Esophagus muscularis mucosa (tissue), 4 donors: ENCODE measurements at regions not wholly inside any gene's neighbourhood (a gene's known extent, or its start where the extent isn't known, plus 50 kb on each side); places are given as distances from the start of the nearest gene placed in this dataset.

ENCODE experiments used
- DNase-seq: peaks from one replicate; pipeline ENCODE4 v3.0.0-alpha.2; 2017; ENCODE audit errors: extremely low spot score
- H3K27ac ChIP-seq, 4 donors: fragments of 200-600 bp; sonication (generic); replicated peaks in 1 of 4; 1 replicate in 3 of 4; 2 replicates in 1 of 4; pipeline ENCODE4 v1.5.1; 2016 to 2019; ENCODE audit warnings: mild to moderate bottlenecking in 1 of 4
- H3K27me3 ChIP-seq, 4 donors: fragments of 200-600 bp; sonication (generic); one replicate each; pipeline versions ENCODE4 v1.5.1 to v1.6.0; 2016 to 2019
- H3K36me3 ChIP-seq, 4 donors: fragments of 200-600 bp; sonication (generic); one replicate each; pipeline ENCODE4 v1.5.1; 2016 to 2019
- H3K4me1 ChIP-seq, 4 donors: fragments of 200-600 bp; sonication (generic); one replicate each; pipeline ENCODE4 v1.5.1; 2016 to 2019
- H3K4me3 ChIP-seq, 4 donors: fragments of 200-600 bp; sonication (generic); 1 replicate in 2 of 4; 2 replicates in 2 of 4; pipeline ENCODE4 v1.5.1; 2016 to 2019; ENCODE audit warnings: mild to moderate bottlenecking in 4 of 4, moderate library complexity in 1 of 4
- H3K9me3 ChIP-seq, 4 donors: fragments of 200-600 bp; sonication (generic); 1 replicate in 3 of 4; 2 replicates in 1 of 4; pipeline ENCODE4 v1.5.1; 2016 to 2019
- CTCF ChIP-seq, 3 experiments: fragments of 200-600 bp in 2 of 3; fragments of 450-650 bp in 1 of 3; sonication (generic) in 2 of 3; IDR thresholded peaks; one replicate each; pipeline ENCODE4 v1.5.1; 2017 to 2019; ENCODE audit warnings: antibody characterized with exemption in 3 of 3, mild to moderate bottlenecking in 2 of 3, moderate library complexity in 1 of 3
- EP300 ChIP-seq: sonication (generic); formaldehyde crosslinking; IDR thresholded peaks from one replicate; pipeline ENCODE4 v1.6.1; 2017; ENCODE audit warnings: antibody characterized with exemption
- POLR2A ChIP-seq: fragments of 450-650 bp; IDR thresholded peaks from one replicate; pipeline ENCODE4 v1.6.1; 2017; ENCODE audit warnings: antibody characterized with exemption, moderate library complexity, mild to moderate bottlenecking, low read depth
- POLR2AphosphoS5 ChIP-seq, 2 donors: sonication (generic); formaldehyde crosslinking; IDR thresholded peaks; one replicate each; pipeline ENCODE4 v1.6.1; 2017; ENCODE audit warnings: antibody characterized with exemption in 2 of 2
- WGBS: methylation state at CpG from one replicate; pipeline ENCODE4 v1.1.5; 2018; 5-methylcytosine and 5-hydroxymethylcytosine counted together
- intact Hi-C: fragments of 100-400 bp; cut with DNase I; formaldehyde crosslinking; loops from one replicate; pipeline ENCODE4 v1.15.1; 2023

- peak; percentile 19 for DNase-seq
- Histone ChIP-seq H3K27ac (no peak overlapping the region), H3K36me3 (no peaks in the 10 kb centered on the region), H3K4me1 (peaks cover 0 to 16% (median 4%) of the 10 kb centered on the region in 4 donors), H3K27me3 (no peaks in the 10 kb centered on the region), H3K4me3 (no peak overlapping the region), H3K9me3 (peaks cover 0 to 5% (median 5%) of the 10 kb centered on the region in 4 donors)
- TF ChIP-seq POLR2A (no peak), CTCF (IDR thresholded peaks at IDR 0.05) (no peak), POLR2AphosphoS5 (IDR thresholded peaks at IDR 0.05) (no peak), EP300 (no peak)
- 54% methylated on average over 3 of the region's 3 CpGs for WGBS
- intact Hi-C loops = no loop called here
These were observed 64.8 kb upstream of the UCN3 start for GRCh38 chr10:5299950-5300349.

- no peak overlapping the region for H3K27ac ChIP-seq
- no peak for DNase-seq
- intact Hi-C loops = no loop called here
- no peaks in the 10 kb centered on the region for H3K27me3 ChIP-seq
- WGBS = 45% methylated on average over 2 of the region's 2 CpGs
- H3K4me1 ChIP-seq = peaks cover 0 to 2% (median 0%) of the 10 kb centered on the region in 4 donors
- H3K4me3 ChIP-seq = no peak overlapping the region
- no peaks in the 10 kb centered on the region for H3K36me3 ChIP-seq
- TF ChIP-seq POLR2A (no peak), CTCF (IDR thresholded peaks at IDR 0.05) (no peak), EP300 (no peak), POLR2AphosphoS5 (IDR thresholded peaks at IDR 0.05) (no peak)
- H3K9me3 ChIP-seq = peaks cover 0 to 5% (median 5%) of the 10 kb centered on the region in 4 donors
These were observed 61.3 kb upstream of the UCN3 start for GRCh38 chr10:5303504-5303903.

- Histone ChIP-seq H3K36me3 (no peaks in the 10 kb centered on the region), H3K4me3 (no peak overlapping the region), H3K27me3 (no peaks in the 10 kb centered on the region), H3K4me1 (no peaks in the 10 kb centered on the region), H3K27ac (no peak overlapping the region), H3K9me3 (peaks cover 0 to 5% (median 5%) of the 10 kb centered on the region in 4 donors)
- WGBS = 90% methylated on average over 7 of the region's 7 CpGs
- intact Hi-C loops = no loop called here
- TF ChIP-seq POLR2AphosphoS5 (IDR thresholded peaks at IDR 0.05) (no peak), EP300 (no peak), POLR2A (no peak), CTCF (IDR thresholded peaks at IDR 0.05) (peak in 1 of 3 experiments; percentile 9)
- DNase-seq = no peak
These were observed 59.4 kb upstream of the UCN3 start for GRCh38 chr10:5305374-5305773.

GRCh38 chr10:5310914-5311313 is 53.9 kb upstream of the UCN3 start:
- TF ChIP-seq POLR2AphosphoS5 (IDR thresholded peaks at IDR 0.05) = no peak
- TF ChIP-seq EP300 = no peak
- TF ChIP-seq CTCF (IDR thresholded peaks at IDR 0.05) = no peak
- TF ChIP-seq POLR2A = no peak
- H3K27me3 ChIP-seq = peaks cover 0 to 5% (median 0%) of the 10 kb centered on the region in 4 donors
- intact Hi-C loops = no loop called here
- H3K9me3 ChIP-seq = peaks cover 0 to 7% (median 0%) of the 10 kb centered on the region in 4 donors
- no peaks in the 10 kb centered on the region for H3K4me1 ChIP-seq
- WGBS = 67% methylated on average over 3 of the region's 3 CpGs
- H3K4me3 ChIP-seq = no peak overlapping the region
- no peaks in the 10 kb centered on the region for H3K36me3 ChIP-seq
- DNase-seq = no peak
- H3K27ac ChIP-seq = no peak overlapping the region

GRCh38 chr10:5311617-5312016 is 53.1 kb upstream of the UCN3 start:
- Histone ChIP-seq H3K9me3 (peaks cover 0 to 7% (median 0%) of the 10 kb centered on the region in 4 donors), H3K36me3 (no peaks in the 10 kb centered on the region), H3K4me1 (no peaks in the 10 kb centered on the region), H3K27me3 (peaks cover 0 to 5% (median 0%) of the 10 kb centered on the region in 4 donors), H3K27ac (no peak overlapping the region), H3K4me3 (no peak overlapping the region)
- DNase-seq = no peak
- intact Hi-C loops = no loop called here
- TF ChIP-seq EP300 = no peak
- TF ChIP-seq CTCF (IDR thresholded peaks at IDR 0.05) = no peak
- TF ChIP-seq POLR2AphosphoS5 (IDR thresholded peaks at IDR 0.05) = no peak
- no peak for TF ChIP-seq POLR2A
- WGBS = 86% methylated on average over 1 of the region's 1 CpG
